Central memory CD4-positive, alpha-beta T cell (primary cell): ENCODE measurements at regions not wholly inside any gene's neighbourhood (a gene's known extent, or its start where the extent isn't known, plus 50 kb on each side); places are given as distances from the start of the nearest gene placed in this dataset.

ENCODE experiments used
- DNase-seq: peaks from one replicate; pipeline ENCODE4 v3.0.0; 2022

DNA sequence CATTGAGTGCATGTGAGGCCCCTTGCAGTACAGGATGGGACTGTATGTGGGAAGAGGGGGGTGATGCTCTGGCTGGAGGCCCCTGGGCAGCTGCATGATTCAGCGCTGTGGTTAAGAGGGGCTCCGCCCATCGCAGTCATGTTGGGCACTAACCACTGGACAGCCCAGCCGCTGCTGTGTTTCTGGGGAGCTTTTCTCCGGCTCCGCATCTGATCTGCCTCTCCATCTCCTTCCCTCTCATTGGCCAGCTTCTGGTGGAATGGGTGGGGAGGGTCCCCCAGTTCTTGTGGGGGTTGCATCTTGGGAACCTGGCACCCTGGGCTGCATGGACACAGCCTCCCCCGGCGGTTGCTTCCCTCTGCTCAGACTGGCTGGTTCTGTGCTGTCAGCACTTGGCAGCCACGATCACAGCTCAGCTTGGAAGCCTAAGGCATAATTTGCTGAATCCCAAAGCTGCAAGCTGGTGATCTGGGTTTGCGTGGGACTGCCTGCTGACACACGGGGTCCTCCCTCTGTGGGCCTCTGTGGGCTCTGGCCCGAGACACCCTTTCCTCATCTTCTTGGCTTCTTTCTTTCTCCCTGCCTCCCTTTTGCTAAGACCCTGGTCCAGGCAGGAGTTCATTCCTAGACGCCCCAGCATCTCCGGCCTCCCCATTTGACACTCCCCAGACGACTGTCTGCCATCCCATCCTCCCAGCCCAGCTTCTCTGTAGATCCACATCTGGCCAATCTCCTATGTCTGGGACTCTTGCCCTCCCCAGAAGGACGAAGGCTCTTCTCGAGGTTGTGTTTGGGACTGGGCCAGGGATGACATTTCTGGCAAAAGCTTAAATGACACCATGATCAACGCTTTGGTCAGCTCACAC, 168.3 kb downstream of the SEC14L1 start:
- DNase-seq = no peak

DNA sequence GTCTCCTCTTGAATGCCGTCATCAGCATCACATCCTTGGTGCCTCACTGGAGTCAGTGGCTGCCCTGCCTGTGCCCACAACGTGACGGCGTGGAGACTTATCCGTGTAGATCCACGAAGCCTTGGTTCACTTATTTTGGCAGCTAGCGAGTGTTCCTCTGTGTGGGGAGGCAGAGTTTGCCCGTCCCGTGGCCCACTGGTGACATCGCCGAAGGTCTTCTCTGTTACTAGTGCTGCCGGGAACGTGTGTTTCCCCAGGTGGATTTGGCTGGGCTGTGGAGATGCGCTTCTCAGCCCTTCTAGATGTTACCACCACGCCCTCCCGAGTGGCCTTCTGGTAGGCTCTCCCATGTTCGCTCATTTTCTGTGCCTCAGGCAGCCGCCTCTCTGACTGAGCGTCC, 169.6 kb downstream of the SEC14L1 start:
- no peak for DNase-seq

DNA sequence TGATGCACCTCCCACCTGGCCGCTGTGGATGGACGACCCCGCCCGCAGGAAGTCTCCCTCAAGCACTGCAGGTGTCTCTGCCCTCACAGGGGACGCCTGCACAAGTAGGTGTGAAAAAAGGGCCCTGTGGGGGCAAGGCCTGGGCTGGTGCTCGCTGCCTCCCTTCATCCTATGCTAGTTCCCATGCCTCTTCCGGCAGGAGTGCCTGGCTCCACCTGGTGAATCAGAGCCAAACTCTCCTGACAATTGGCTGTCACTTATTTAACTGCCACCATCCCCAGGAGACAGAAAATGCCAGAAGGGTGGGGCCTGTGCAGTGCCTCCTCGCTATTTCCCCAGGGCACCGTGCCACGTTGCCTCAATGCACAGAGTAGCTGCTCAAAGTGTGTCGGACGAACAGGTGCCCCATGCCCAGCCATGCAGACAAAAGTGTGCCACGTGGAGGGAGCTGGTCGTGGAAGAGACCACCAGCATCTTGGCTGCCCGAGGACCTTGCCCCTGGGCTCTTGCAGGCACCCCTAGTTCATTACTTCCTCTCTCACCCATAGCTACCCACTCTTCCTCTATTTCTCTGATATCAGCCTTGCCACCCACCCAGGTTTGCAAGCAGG, 170.7 kb downstream of the SEC14L1 start:
- no peak for DNase-seq

DNA sequence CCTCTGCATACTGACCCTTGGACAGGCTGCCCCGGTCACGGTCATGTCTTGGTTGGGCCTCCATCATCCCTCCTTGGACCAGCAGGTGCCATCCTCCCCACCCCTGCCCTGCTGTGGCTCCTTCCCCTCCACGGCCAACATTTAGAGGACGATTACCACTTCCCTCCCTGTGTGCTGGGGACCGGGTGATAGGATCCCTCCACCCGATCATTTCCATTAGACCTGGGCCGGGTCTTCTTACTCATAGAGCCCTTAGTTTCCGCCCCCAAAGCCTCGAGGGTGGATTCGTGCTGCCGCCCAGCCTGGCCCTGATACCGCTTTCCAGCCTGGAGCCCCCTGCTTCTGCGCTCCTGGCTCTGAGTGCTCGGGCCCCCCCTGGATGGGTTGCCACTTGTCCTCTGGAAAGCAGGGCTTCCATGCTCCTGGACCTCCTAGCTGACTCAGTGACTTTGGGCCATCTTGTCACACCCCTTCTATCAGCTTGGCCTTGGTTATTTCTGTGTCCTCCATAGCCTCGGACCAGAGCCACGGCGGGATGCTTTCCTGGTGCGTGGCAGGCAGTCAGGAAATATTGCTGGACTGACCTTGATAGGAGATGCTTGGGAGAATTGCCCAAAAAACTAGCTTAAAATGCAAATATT, 171.4 kb downstream of the SEC14L1 start:
- no peak for DNase-seq

DNA sequence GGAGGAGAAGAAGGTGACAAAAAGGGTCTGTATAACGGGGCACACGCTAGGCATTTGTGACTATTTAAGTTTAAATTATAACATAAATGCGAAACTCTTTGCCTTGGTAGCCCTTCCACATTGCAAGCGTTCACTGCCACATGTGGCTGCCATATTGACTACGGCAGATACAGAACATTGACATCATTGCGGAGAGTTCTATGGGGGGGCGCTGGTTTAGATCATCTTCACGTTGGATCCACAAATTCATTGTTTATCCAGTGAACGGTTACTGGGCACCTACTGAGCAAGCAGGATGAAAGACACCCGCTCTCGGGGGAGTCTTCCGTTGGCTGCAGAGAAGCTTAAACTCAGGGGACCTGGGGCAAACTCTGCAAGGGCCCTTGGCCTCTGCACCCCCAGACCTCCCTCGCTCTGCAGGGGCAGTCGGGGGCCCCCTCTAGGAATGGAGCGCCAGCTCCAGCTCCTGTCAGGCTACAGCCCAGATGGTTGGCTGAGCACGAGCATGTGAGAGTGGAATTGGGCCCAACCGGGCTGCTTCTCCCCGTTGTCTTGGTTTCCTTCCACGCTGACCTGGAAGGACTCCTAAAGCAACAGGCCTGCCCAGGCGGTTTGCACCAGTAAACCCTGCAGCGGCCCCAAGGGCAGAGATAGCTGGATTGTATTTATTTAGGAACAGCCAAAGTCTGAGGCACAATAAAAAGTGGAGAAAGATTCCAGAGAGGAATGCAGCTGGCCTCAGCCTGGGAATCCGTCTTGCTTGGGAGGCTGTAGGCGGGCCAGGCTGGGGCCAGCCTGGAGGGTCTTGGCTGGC, 172.2 kb downstream of the SEC14L1 start:
- no peak for DNase-seq

DNA sequence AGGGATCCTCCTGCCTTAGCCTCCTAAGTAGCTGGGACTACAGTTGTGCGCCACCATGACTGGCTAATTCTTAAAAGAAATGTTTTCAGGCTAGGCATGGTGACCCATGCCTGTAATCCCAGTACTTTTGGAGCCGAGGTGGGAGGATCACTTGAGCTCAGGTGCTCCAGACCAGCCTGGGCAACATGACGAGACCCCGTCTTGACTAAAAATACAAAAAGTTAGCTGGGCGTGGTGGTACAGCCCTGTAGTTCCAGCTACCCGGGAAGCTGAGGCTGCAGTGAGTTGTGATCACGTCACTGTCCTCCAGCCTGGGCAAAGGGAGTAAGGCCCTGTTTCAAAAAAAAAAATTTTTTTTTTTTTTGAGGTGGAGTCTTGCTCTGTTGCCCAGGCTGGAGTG, 173.1 kb downstream of the SEC14L1 start:
- DNase-seq = no peak

DNA sequence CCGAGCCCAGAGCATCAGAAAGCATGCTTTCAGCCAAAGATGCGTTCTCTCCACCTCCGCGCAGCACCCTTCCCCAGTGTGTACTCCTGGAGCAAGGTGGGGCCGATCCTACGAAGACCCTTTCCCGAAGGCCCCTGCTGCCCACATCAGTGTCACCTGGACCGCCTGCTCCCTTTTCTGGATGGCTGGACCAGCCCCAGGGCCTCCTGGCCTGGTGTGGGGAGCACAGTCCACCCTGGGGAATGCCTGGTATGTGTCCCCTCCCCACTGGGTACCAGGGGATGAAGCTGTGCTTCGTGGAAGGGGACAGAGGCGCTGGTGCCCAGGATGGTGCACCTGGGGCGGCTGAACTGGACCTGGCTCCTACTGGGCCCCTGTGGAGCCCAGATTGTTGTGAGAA, 173.8 kb downstream of the SEC14L1 start:
- DNase-seq = no peak

DNA sequence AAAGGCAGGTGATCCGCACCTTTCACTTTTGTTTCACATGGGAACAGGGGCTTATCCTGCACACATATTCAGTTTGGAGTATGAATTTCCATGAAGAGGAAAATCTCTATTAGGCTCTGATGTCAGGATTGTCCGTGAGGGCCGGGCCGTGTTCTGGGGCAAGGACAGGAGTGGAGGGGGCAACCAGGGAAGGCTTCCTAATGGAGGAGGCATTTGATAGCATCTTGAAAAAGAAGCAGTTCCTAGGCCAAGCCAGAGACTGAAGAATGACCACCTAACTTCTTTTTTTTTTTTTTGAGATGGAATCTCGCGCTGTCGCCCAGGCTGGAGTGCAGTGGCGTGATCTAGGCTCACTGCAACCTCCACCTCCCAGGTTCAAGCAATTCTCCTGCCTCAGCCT, 174.2 kb downstream of the SEC14L1 start:
- DNase-seq = no peak

DNA sequence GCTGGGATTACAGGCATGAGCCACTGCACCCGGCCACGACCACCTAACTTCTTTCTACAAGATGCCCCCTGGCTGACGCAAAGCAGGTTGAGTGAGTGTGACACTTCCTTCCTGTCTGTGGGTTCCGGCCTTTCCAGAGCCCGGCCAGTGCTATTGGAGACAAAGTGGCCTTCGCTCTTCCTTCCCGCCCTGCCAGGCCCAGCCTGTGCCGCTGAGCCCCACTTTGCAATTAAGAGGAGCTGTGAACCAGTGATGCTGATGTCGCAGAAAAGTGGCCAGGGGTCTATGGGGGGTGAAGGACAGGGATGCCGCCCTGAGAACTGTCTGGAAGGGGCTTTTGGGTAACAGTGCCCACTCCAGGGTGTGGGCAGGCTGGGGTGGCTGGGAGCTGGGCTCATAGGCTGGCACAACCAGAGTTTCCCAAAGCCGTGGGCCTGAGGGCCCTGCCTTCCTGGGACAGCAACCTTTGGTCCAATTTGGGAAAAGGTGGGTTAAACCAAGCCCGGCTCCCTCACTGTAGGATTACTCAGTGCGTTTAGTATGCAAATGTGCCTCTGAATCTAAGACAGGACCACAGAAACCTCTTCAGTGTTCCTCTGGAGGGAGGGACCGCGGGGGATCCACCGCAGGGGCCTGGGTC, 174.9 kb downstream of the SEC14L1 start:
- DNase-seq = no peak

DNA sequence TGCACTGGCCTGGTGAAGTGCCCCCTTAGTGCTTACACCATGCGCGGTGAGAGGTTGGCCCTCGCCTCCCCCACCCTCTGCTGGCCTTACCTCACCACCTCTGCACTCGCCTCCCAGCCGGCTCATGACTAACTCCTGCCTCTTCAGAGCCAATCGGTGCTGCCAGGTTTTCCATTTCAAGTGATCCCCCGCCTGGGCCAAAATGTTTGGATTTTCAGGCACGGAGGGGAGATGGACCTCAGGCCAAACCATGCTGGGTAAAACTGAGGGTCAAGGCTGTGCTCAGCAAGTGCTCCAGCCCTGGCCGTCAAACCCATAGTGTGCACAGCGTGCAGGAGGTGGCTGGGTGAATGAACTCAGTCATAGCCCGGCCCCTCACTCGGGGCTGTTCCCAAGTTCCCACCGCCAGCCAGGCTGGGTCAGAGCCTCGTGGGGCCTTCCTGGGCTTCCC, 175.4 kb downstream of the SEC14L1 start:
- DNase-seq = no peak

DNA sequence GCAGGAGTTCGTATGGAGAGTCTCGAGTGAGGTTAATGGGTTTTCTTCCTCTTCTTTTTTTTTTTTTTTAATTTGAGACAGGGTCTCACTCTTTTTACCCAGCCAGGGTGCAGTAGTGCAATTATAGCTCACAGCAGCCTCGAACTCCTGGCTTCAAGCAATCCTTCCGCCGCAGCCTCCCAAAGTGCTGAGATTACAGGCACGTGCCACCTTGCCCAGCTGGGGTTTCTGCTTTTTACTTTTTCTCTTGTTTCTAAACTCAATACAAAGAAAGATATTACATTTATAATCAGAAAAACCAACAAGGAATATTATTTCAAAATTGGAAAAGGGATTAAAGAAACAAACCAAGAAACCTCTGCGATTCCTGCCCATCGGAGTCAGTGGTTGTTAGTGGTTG, 175.9 kb downstream of the SEC14L1 start:
- no peak for DNase-seq

DNA sequence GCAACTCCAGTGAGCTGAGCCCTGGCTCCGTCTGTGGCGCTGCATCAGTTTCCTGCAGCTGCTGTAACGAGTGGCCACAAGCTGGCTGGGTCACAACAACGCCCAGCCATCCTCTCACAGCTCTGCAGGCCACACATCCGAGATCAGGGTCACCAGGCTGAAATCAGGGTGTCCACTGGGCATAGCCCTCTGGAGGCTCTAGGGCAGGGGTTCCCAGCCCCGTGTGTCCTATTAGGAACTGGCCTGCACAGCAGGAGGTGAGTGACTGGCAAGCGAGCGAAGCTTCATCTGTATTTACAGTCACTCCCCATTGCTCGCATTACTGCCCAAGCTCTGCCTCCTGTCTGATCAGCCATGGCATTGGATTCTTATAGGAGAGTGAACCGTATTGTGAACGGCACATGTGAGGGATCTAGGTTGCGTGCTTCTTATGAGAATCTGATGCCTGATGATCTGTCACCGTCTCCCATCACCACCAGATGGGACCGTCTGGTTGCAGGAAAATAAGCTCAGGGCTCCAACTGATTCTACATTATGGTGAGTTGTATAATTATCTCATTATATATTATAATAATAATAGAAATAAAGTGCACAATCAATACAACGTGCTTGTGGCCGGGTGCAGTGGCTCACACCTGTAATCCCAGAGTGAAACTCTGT, 176.5 kb downstream of the SEC14L1 start:
- DNase-seq = no peak

DNA sequence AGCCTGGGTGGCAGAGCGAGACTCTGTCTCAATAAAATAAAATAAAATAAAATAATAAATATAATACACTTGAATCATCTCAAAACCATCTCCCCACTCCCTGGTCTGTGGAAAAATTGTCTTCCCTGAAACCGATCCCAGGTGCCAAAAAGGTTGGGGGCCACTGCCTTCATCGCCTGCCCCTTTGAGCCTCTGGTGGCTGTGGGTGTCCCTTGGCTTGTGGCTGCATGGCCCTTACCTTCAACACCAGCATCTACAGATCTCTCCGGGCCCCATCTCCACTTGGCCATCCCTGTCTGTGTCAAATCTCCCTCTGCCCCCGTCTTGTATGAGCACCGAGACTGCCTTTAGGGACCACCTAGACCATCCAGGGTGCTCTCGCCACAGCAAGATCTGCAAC, 177.3 kb downstream of the SEC14L1 start:
- DNase-seq = no peak

DNA sequence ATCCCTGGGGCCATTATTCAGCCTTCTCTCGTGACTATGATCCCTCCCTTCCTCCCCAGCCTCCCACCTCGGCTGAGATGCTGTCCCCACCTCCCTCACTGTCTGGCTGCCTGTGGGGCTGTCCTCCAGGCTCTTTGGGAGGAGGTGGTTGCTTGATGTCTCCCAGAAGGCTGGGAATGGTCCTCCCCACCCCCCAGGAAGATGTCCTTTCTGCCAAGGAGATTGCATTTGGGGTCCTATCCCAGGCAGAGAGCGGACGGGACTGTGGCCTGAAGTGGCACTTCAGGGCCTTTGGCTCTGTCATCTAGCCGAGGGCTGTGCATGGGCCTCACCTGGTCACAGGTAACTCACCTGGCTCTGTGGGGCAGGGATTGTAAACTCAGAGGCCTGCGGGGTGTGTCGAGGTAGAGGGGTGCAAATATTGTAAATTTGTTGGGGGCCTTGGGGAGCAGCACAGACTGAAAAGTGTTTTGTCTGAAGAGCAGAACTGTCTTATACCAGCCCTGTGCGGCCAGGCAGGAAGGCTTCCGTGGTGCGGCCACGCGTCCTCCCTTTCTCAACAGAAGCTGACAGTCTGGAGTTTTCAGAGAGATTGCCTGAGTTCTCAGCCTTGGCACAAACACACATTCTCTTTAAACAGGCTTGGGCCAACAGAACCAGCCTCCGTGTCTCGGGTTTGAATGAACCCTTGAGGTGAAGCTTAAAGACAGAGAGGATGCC, 177.9 kb downstream of the SEC14L1 start:
- DNase-seq = no peak

DNA sequence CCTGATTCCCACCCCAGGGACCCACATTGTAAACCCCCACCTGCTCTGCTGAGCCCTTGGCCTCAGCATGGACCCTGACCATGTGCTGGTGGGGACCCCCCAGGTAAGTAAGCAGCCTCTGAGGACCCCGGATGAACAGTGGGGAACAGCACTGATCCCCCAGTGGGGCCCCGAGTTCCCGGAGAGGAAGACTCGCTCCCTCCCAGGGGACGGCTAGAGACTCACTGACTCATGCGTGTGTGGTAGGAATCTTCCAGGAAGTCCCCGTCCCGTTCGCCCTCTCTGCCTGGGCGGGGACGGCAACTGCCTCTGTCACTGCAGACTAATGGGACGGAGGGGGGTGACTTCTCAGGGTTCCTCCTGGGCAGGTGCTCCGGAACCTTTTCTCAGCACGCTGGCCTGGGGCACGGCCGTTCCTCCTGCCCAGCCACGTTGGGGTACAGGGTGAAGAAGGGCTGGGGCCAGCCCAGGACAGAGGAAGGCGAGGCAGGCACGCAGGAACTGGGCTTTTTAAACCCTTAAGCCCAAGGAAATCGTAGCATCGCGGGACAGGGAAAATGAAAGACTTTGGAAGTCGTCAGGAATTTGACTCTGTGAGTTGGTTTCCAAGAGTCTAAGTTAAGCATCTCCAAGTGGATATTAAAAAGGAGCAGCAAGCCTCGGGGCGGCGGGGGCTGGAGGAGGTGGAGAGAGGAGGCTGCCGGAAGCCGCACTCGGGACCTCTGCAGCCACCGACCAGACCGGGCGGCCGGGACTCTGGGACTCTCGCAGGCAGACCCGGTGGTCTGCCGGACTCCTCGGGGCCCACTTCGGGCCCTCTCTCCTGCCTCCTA, 178.7 kb downstream of the SEC14L1 start:
- peak; percentile 53 for DNase-seq

DNA sequence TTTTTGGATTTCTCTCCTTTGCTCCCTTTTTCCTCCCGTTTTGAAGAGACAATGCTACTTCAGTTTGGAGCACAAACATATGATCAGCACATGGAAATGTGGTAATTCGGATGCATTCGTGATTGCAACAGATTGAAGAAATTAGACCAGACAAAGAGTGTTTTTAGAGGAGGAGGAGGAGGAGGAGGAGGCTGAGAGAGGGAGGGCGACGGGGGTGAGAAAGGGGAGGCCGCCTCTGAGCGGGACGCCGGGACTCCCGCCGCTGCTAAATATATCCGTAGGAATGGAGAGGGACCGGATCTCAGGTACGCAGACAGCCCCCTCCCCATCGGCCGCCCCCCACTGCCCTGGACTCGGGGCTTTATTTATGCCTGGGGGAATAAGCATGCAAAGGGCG, 179.3 kb downstream of the SEC14L1 start:
- no peak for DNase-seq

DNA sequence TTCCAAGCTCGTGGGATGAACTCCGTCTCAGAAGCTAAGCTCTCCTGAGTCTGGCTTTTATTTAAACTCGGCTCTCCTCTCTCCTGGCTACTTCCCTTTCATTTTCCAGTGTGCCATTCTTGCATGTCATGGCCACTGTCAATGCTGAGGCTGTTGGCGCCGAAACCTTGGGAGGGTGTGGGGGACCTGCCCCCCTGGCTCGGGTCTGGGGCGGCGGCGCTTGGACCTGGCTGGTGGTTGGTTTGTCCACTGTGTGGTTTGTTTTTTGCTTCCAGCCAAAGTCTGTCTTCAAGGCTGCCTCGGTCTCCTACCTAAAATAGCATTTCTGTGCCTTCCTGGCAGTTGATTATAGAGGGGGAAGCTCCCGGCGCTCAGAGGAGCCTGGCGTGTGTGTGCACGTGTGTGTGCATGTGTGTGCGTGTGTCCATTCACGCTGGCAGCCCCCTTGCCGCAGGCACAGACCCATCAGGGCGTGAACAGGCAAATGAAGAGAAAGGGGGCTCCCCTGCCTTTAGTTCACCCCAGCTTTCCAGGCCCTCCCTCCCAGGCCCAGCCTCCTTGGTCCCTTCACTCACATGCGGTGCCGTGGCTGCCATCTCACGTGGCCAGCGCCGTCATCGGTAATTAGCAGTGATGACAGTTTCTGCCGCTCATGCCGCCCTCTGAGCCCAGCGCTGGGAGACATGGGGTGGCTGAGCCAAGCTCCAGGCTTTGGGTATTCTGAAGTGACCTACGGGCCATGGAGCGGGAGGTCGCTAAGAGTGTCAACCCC, 179.9 kb downstream of the SEC14L1 start:
- no peak for DNase-seq

DNA sequence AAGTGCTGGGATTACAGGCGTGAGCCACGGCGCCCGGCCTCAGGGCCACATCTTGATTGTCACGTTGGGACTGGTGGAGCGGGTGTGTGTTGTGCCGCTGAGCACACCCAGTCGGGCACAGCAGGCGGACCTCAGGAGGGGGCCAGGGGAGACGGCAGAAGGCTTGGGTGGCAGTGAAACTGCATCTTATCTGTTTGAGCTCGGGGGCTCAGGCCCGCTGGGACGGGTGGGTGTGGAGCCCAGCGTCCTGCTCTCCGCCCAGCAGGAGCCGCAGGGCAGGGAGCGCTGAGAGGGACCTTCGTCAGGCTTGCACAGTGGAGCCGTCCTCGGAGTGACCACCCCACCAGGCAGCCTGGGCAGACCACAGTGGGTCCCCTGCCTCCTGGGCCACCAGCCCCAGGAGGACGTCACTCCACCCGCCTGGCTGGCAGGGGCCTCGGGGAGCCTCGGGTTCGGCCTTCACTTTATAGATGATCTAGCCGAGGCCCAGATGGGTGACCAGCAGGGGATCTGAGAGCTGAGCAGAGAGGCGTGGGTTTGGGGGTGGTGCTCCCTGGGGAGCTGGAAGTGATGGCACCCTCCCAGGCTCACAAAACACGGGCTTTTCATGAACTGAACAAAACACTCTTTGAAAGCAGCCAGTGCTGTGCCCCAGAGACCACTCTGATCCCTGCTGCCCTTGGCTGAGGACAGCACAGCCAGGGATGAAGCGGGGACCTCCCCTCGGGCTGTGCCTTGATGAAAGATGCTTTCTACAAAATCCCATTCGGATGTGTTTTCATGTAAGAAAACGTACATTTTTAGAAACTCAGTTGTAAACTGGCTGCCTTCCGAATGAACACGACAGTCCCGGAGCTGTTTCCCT, 181.1 kb downstream of the SEC14L1 start:
- no peak for DNase-seq
